ENCODE measurements at regions not wholly inside any gene's neighbourhood (a gene's known extent, or its start where the extent isn't known, plus 50 kb on each side); places are given as distances from the start of the nearest gene placed in this dataset.
"Not testable (repeated sequence)": the region's sequence is repeated elsewhere in the genome, so short reads cannot be mapped to it uniquely, and the experiment has no call there.

DNA sequence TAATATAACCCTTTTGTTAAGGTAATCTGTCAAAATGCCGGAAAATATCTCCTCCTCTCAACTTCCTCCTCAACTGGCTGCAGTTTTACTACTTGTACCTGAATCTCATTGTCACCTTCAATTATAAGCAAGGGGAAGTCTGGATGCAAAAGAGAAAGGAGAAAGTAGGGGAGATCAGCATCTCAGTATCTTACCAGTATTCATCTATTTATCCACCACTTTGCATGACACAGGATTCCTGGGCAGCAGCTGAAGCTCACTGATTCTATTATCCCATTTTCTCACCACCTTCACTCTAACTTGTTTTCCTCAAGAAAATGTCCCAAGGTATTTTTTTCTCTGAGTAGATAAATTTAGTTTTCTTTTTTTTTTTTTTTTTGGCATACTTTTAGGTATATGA is 440.5 kb upstream of the CBLB start:
- no peak overlapping the region for H3K4me3 ChIP-seq (ENCODE audit: low read depth, low read length)
- in situ Hi-C loops (cut with HindIII; ENCODE audit: low pct_ligation_motif_present, low sequenced_read_pairs): no loop called here
- DNase-seq: no peak
- no peaks in the 10 kb centered on the region for H3K27me3 ChIP-seq (replicated peaks)
- no peaks in the 10 kb centered on the region for H3K36me3 ChIP-seq (replicated peaks)
- no peak overlapping the region for H3K27ac ChIP-seq
- no peak for TF ChIP-seq CTCF (IDR thresholded peaks at IDR 0.05; ENCODE audit: low read depth, low read length, missing control alignments)

DNA sequence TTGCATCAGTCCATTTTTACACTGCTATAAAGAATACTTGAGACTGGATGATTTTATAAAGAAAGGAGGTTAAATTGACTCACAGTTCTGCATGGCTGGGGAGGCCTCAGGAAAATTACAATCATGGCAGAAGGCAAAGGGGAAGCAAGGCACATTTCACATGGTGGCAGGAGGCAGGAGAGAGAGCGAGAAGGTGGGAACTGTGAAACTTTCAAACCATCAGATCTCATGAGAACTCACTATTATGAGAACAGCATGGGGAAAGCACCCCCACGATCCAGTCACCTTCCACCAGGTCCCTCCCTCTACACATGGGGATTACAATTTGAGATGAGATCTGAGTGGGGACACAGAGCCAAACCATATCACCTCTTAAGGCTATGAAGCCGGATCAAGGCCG is 441.0 kb upstream of the CBLB start:
- H3K27ac ChIP-seq; H3K36me3 ChIP-seq (replicated peaks); in situ Hi-C loops (cut with HindIII; ENCODE audit: low pct_ligation_motif_present, low sequenced_read_pairs); H3K27me3 ChIP-seq (replicated peaks); DNase-seq; H3K4me3 ChIP-seq (ENCODE audit: low read depth, low read length): not testable (repeated sequence)

GRCh38 chr3:106317141-106318055 is 448.6 kb upstream of the CBLB start:
- no peak for DNase-seq
- no peaks in the 10 kb centered on the region for H3K27me3 ChIP-seq (replicated peaks)
- no peaks in the 10 kb centered on the region for H3K36me3 ChIP-seq (replicated peaks)
- TF ChIP-seq CTCF (IDR thresholded peaks at IDR 0.05; ENCODE audit: low read depth, low read length, missing control alignments): no peak
- H3K27ac ChIP-seq: no peak overlapping the region
- H3K4me3 ChIP-seq (ENCODE audit: low read depth, low read length): no peak overlapping the region
- in situ Hi-C loops (cut with HindIII; ENCODE audit: low pct_ligation_motif_present, low sequenced_read_pairs): no loop called here

- H3K27me3 ChIP-seq (replicated peaks); in situ Hi-C loops (cut with HindIII; ENCODE audit: low pct_ligation_motif_present, low sequenced_read_pairs); DNase-seq; H3K27ac ChIP-seq; H3K36me3 ChIP-seq (replicated peaks); H3K4me3 ChIP-seq (ENCODE audit: low read depth, low read length): not testable (repeated sequence)
These were observed 452.6 kb upstream of the CBLB start for GRCh38 chr3:106321438-106321837.

GRCh38 chr3:106323586-106323985 is 454.8 kb upstream of the CBLB start:
- no peaks in the 10 kb centered on the region for H3K27me3 ChIP-seq (replicated peaks)
- no peak overlapping the region for H3K27ac ChIP-seq
- no peak overlapping the region for H3K4me3 ChIP-seq (ENCODE audit: low read depth, low read length)
- no peak for TF ChIP-seq CTCF (IDR thresholded peaks at IDR 0.05; ENCODE audit: low read depth, low read length, missing control alignments)
- H3K36me3 ChIP-seq (replicated peaks): no peaks in the 10 kb centered on the region
- in situ Hi-C loops (cut with HindIII; ENCODE audit: low pct_ligation_motif_present, low sequenced_read_pairs): no loop called here
- DNase-seq: no peak

GRCh38 chr3:106326941-106327695 is 458.3 kb upstream of the CBLB start:
- no peaks in the 10 kb centered on the region for H3K27me3 ChIP-seq (replicated peaks)
- no peak overlapping the region for H3K4me3 ChIP-seq (ENCODE audit: low read depth, low read length)
- in situ Hi-C loops (cut with HindIII; ENCODE audit: low pct_ligation_motif_present, low sequenced_read_pairs): no loop called here
- H3K36me3 ChIP-seq (replicated peaks): no peaks in the 10 kb centered on the region
- H3K27ac ChIP-seq: no peak overlapping the region
- DNase-seq: no peak
- TF ChIP-seq CTCF (IDR thresholded peaks at IDR 0.05; ENCODE audit: low read depth, low read length, missing control alignments): no peak

Data from brain microvascular endothelial cell (primary cell).